Kidney (tissue), 13 donors: ENCODE measurements at regions not wholly inside any gene's neighbourhood (a gene's known extent, or its start where the extent isn't known, plus 50 kb on each side); places are given as distances from the start of the nearest gene placed in this dataset.
"Not testable (repeated sequence)": the region's sequence is repeated elsewhere in the genome, so short reads cannot be mapped to it uniquely, and the experiment has no call there.

ENCODE experiments used
- DNase-seq, 5 donors: peaks; one replicate each; pipeline ENCODE4 v3.0.0-alpha.2; 2013 to 2020
- FAIRE-seq: peaks from 2 replicates; lab custom pipeline; 2012; peaks lifted over from hg19 to GRCh38; lab: Jason Lieb, UNC
- H3K27ac ChIP-seq, 2 donors: one replicate each; pipeline ENCODE4 v1.7.0; 2013; ENCODE audit warnings: low read depth in 2 of 2, low read length in 2 of 2, inconsistent platforms in 1 of 2
- H3K27me3 ChIP-seq: one replicate; pipeline ENCODE4 v1.7.1; 2013; ENCODE audit warnings: low read length, inconsistent platforms; ENCODE audit not compliant: control insufficient read depth, insufficient read depth
- H3K36me3 ChIP-seq, 3 donors: one replicate each; pipeline versions ENCODE4 v1.7.0 to v1.7.1; 2013; ENCODE audit warnings: low read length in 3 of 3, control low read depth in 1 of 3, inconsistent platforms in 1 of 3; ENCODE audit not compliant: insufficient read depth in 3 of 3, control insufficient read depth in 2 of 3
- H3K4me1 ChIP-seq, 3 donors: one replicate each; pipeline versions ENCODE4 v1.7.0 to v1.7.1; 2013; ENCODE audit warnings: low read length in 3 of 3, inconsistent platforms in 1 of 3, low read depth in 1 of 3; ENCODE audit not compliant: control insufficient read depth in 2 of 3, insufficient read depth in 2 of 3
- H3K4me3 ChIP-seq, 3 donors: one replicate each; pipeline versions ENCODE4 v1.7.0 to v1.8.1; 2013; ENCODE audit warnings: low read length in 3 of 3, control low read depth in 1 of 3, inconsistent platforms in 1 of 3
- H3K9ac ChIP-seq, 3 donors: one replicate each; pipeline versions ENCODE4 v1.7.0 to v1.7.1; 2013; ENCODE audit warnings: low read length in 3 of 3, control low read depth in 1 of 3, inconsistent platforms in 1 of 3
- H3K9me3 ChIP-seq, 3 donors: one replicate each; pipeline versions ENCODE4 v1.7.0 to v1.7.1; 2013; ENCODE audit warnings: low read length in 3 of 3, control low read depth in 1 of 3, inconsistent platforms in 1 of 3; ENCODE audit not compliant: control insufficient read depth in 2 of 3, insufficient read depth in 1 of 3
- intact Hi-C: fragments of 100-400 bp; cut with DNase I; formaldehyde crosslinking; loops from one replicate; pipeline ENCODE4 v1.11.1; 2022
- TF ChIP-seq, protein P1 (sequence below): IDR thresholded peaks from 3 replicates; pipeline ENCODE4 v1.5.1; 2012; ENCODE audit warnings: mild to moderate bottlenecking, moderate library complexity, borderline replicate concordance; ENCODE audit not compliant: insufficient read depth; ENCODE audit errors: extremely low read depth
- donor health status: control.
- donor health status: control.
- donor health status: control.
- donor health status: control.
- donor health status: control.
- donor health status: DM: yes; HTN: yes; CAD: no.
- donor health status: Normal renal cell carcinoma (clear cell type).

- no peak overlapping the region for H3K9ac ChIP-seq
- TF ChIP-seq, protein P1, sequence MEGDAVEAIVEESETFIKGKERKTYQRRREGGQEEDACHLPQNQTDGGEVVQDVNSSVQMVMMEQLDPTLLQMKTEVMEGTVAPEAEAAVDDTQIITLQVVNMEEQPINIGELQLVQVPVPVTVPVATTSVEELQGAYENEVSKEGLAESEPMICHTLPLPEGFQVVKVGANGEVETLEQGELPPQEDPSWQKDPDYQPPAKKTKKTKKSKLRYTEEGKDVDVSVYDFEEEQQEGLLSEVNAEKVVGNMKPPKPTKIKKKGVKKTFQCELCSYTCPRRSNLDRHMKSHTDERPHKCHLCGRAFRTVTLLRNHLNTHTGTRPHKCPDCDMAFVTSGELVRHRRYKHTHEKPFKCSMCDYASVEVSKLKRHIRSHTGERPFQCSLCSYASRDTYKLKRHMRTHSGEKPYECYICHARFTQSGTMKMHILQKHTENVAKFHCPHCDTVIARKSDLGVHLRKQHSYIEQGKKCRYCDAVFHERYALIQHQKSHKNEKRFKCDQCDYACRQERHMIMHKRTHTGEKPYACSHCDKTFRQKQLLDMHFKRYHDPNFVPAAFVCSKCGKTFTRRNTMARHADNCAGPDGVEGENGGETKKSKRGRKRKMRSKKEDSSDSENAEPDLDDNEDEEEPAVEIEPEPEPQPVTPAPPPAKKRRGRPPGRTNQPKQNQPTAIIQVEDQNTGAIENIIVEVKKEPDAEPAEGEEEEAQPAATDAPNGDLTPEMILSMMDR: no peak
- no peaks in the 10 kb centered on the region for H3K4me1 ChIP-seq
- H3K9me3 ChIP-seq: no peaks in the 10 kb centered on the region
- H3K27me3 ChIP-seq: no peaks in the 10 kb centered on the region
- H3K27ac ChIP-seq: no peak overlapping the region
- H3K4me3 ChIP-seq: no peak overlapping the region
- no peak for FAIRE-seq
- no peak for DNase-seq
- H3K36me3 ChIP-seq: no peaks in the 10 kb centered on the region
- intact Hi-C loops: no loop called here
Observed at GRCh38 chr14:49105512-49105911, 480.7 kb downstream of the RPS29 start.

DNA sequence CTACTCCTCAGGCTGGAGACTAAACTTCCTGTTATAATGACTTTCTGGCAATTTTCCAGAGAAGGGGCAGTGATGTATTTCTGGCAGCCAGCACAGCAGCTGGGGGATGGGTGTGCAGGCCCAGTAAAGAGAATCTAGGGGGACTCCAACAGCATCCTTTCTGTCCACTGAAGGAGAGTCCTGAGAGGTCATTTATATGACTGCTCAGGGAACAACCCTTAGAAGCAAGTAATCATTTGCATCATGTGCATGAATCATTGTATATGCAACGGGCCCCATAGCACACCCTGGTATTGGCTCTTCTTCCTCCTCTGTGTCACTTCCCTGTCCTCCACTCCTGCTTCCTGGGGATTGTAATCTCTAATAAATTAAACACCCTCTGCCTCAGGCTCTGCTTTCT lies 493.8 kb downstream of the RPS29 start:
- Histone ChIP-seq H3K27ac (no peak overlapping the region), H3K4me1 (no peaks in the 10 kb centered on the region), H3K4me3 (no peak overlapping the region), H3K36me3 (no peaks in the 10 kb centered on the region), H3K9me3 (no peaks in the 10 kb centered on the region), H3K27me3 (no peaks in the 10 kb centered on the region), H3K9ac (no peak overlapping the region)
- TF ChIP-seq, protein P1: no peak
- intact Hi-C loops: no loop called here
- DNase-seq (no peak), FAIRE-seq (no peak)

DNA sequence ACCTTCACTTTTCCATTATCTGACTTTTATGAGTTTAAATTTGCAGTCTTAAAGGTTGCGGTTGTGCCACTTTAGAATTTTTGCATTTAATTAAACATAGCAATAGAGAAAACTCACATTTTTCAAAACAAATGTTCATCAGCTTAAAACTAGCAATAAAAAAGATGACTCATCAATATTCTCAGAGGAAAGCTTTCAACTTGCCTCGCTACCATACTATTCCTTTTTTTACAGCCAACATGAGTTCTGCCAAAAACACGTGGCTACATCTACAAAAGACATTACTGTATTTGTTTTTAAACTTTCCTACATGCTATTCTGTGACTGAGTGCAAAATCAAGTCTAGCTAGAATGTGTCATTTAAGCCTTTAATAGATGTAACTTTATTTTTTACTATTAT lies 497.1 kb downstream of the RPS29 start:
- FAIRE-seq: no peak
- Histone ChIP-seq H3K36me3 (no peaks in the 10 kb centered on the region), H3K9ac (no peak overlapping the region), H3K4me1 (no peaks in the 10 kb centered on the region), H3K27me3 (no peaks in the 10 kb centered on the region), H3K9me3 (no peaks in the 10 kb centered on the region), H3K4me3 (no peak overlapping the region), H3K27ac (no peak overlapping the region)
- DNase-seq: no peak
- intact Hi-C loops: no loop called here
- TF ChIP-seq, protein P1: no peak

DNA sequence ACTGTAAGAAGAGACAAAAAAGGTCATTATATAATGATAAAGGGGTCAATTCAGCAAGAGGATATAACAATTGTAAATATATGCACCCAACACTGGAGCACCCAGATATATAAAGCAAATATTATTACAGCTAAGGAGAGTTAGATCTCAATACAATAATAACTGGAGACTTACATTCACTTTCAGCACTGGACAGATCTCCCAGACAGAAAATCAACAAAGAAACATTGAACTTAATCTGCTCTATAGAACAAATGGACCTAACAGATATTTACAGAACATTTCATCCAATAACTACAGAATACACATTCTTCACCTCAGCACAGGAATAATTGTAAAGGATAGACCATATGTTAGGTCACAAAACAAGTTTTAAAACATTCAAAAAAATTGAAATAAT lies 512.9 kb downstream of the RPS29 start:
- H3K9me3 ChIP-seq, H3K27ac ChIP-seq, FAIRE-seq, intact Hi-C loops, H3K4me3 ChIP-seq, H3K27me3 ChIP-seq, H3K4me1 ChIP-seq, H3K36me3 ChIP-seq, H3K9ac ChIP-seq: not testable (repeated sequence)
- peak in 1 of 5 donors; percentile 21 for DNase-seq
